SK-N-SH (cell line): ENCODE measurements at regions not wholly inside any gene's neighbourhood (a gene's known extent, or its start where the extent isn't known, plus 50 kb on each side); places are given as distances from the start of the nearest gene placed in this dataset.

ENCODE experiments used
- CTCF ChIA-PET: fragments of 300-600, 350-600 bp; formaldehyde crosslinking; extraction: SDS; loops from one replicate; lab custom pipeline; 2021; lab: Yijun Ruan, JAX
- POLR2A ChIA-PET: fragments of 350-600 bp; sonication (Branson Sonifier 250); formaldehyde crosslinking; extraction: SDS; loops from one replicate; lab custom pipeline; 2020; ENCODE audit warnings: antibody characterized with exemption, inconsistent platforms; lab: Yijun Ruan, JAX
- DNase-seq: peaks from one replicate; pipeline ENCODE4 v3.0.0; 2012
- H2AFZ ChIP-seq: fragments of 200-600 bp; sonication (generic); 2 replicates; pipeline ENCODE4 v1.8.1; 2016; ENCODE audit warnings: antibody characterized with exemption, mild to moderate bottlenecking, low read depth
- H3F3A ChIP-seq: fragments of 200-600 bp; sonication (generic); replicated peaks from 2 replicates; pipeline ENCODE3; 2016; ENCODE audit warnings: antibody characterized with exemption, mild to moderate bottlenecking; ENCODE audit not compliant: insufficient read depth
- H3K27ac ChIP-seq, 2 experiments: fragments of 200-500 bp in 1 of 2; fragments of 200-600 bp in 1 of 2; sonication (Bioruptor generic) in 1 of 2; sonication (generic), shearing (Covaris generic) in 1 of 2; 2 replicates each; pipeline versions ENCODE4 v1.5.1 to v1.6.1; 2014 to 2016; ENCODE audit warnings: low read depth in 2 of 2, inconsistent platforms in 1 of 2, low read length in 1 of 2, mild to moderate bottlenecking in 1 of 2, mixed read lengths in 1 of 2
- H3K27me3 ChIP-seq: fragments of 200-600 bp; sonication (generic), shearing (Covaris generic); 2 replicates; pipeline ENCODE4 v1.6.1; 2016; ENCODE audit warnings: mixed run types; ENCODE audit not compliant: insufficient read depth
- H3K36me3 ChIP-seq, 2 experiments: fragments of 200-500 bp in 1 of 2; fragments of 200-600 bp in 1 of 2; sonication (Bioruptor generic) in 1 of 2; sonication (generic) in 1 of 2; replicated peaks in 1 of 2; 2 replicates each; pipeline versions ENCODE3 to v1.5.1; 2014 to 2016; ENCODE audit warnings: low read length in 1 of 2, mild to moderate bottlenecking in 1 of 2; ENCODE audit not compliant: insufficient read depth in 2 of 2, control insufficient read depth in 1 of 2
- H3K4me1 ChIP-seq, 2 experiments: fragments of 200-500 bp in 1 of 2; fragments of 200-600 bp in 1 of 2; sonication (Bioruptor generic) in 1 of 2; sonication (generic), shearing (Covaris generic) in 1 of 2; 2 replicates each; pipeline versions ENCODE4 v1.5.1 to v1.6.1; 2014 to 2016; ENCODE audit warnings: low read depth in 1 of 2, low read length in 1 of 2, mixed run types in 1 of 2; ENCODE audit not compliant: insufficient read depth in 2 of 2, control insufficient read depth in 1 of 2
- H3K4me2 ChIP-seq: fragments of 200-600 bp; sonication (generic), shearing (Covaris generic); 2 replicates; pipeline ENCODE4 v1.6.1; 2017; ENCODE audit warnings: mixed run types
- H3K4me3 ChIP-seq, 2 experiments: fragments of 200-500 bp in 1 of 2; fragments of 200-600 bp in 1 of 2; sonication (Bioruptor generic) in 1 of 2; sonication (generic), shearing (Covaris generic) in 1 of 2; 2 replicates each; pipeline versions ENCODE4 v1.5.1 to v1.8.1; 2014 to 2016; ENCODE audit warnings: low read depth in 2 of 2, inconsistent platforms in 1 of 2, low read length in 1 of 2, mild to moderate bottlenecking in 1 of 2, mixed read lengths in 1 of 2, moderate library complexity in 1 of 2
- H3K79me2 ChIP-seq: fragments of 200-600 bp; sonication (generic); 2 replicates; pipeline ENCODE4 v1.8.1; 2017; ENCODE audit warnings: mild to moderate bottlenecking; ENCODE audit not compliant: insufficient read depth
- H3K9ac ChIP-seq: fragments of 200-600 bp; sonication (generic); 2 replicates; pipeline ENCODE4 v1.6.1; 2017; ENCODE audit warnings: mixed run types
- H3K9me2 ChIP-seq: fragments of 200-600 bp; sonication (generic); 2 replicates; pipeline ENCODE4 v1.6.1; 2017; ENCODE audit warnings: mixed run types
- H3K9me3 ChIP-seq: fragments of 200-600 bp; sonication (generic); 2 replicates; pipeline ENCODE4 v1.6.1; 2017; ENCODE audit warnings: mixed run types, mild to moderate bottlenecking, moderate library complexity
- H4K20me1 ChIP-seq: fragments of 200-600 bp; sonication (generic); 2 replicates; pipeline ENCODE4 v1.6.1; 2017; ENCODE audit warnings: mild to moderate bottlenecking, mixed run types; ENCODE audit not compliant: insufficient read depth
- ELF1 ChIP-seq: IDR thresholded peaks from 2 replicates; pipeline ENCODE4 v1.4.0; 2012
- EP300 ChIP-seq, 2 experiments: IDR thresholded peaks; 2 replicates each; pipeline versions ENCODE4 v1.4.0 to v1.6.1; 2012; ENCODE audit warnings: borderline replicate concordance in 1 of 2, low read depth in 1 of 2, low read length in 1 of 2
- EZH2phosphoT487 ChIP-seq: fragments of 200-600 bp; sonication (generic); IDR thresholded peaks from 2 replicates; pipeline ENCODE4 v1.6.1; 2017; ENCODE audit warnings: low read depth, mixed run types, mild to moderate bottlenecking, antibody characterized with exemption, moderate library complexity, borderline replicate concordance
- JUND ChIP-seq: IDR thresholded peaks from 2 replicates; pipeline ENCODE4 v1.4.0; 2012
- RAD21 ChIP-seq: IDR thresholded peaks from 2 replicates; pipeline ENCODE4 v1.6.1; 2012; ENCODE audit warnings: mild to moderate bottlenecking, low read length
- RCOR1 ChIP-seq: fragments of 150-350 bp; IDR thresholded peaks from 2 replicates; pipeline ENCODE4 v1.6.1; 2017; ENCODE audit warnings: antibody characterized with exemption, low read length
- RFX5 ChIP-seq: IDR thresholded peaks from 2 replicates; pipeline ENCODE4 v1.6.1; 2012; ENCODE audit warnings: mild to moderate bottlenecking, improper control_type of control experiment, low read length
- TAF1 ChIP-seq: IDR thresholded peaks from 2 replicates; pipeline ENCODE4 v1.6.1; 2012; ENCODE audit warnings: low read depth, mild to moderate bottlenecking, low read length, moderate library complexity, borderline replicate concordance
- TEAD4 ChIP-seq: IDR thresholded peaks from 2 replicates; pipeline ENCODE4 v1.4.0; 2012; ENCODE audit warnings: mild to moderate bottlenecking, borderline replicate concordance; ENCODE audit not compliant: insufficient read depth
- YY1 ChIP-seq: IDR thresholded peaks from 2 replicates; pipeline ENCODE4 v1.4.0; 2012; ENCODE audit warnings: low read depth, mild to moderate bottlenecking
- ZBTB33 ChIP-seq: IDR thresholded peaks from 2 replicates; pipeline ENCODE4 v1.4.0; 2012; ENCODE audit warnings: low read depth, borderline replicate concordance
- WGBS: methylation state at CpG from one replicate; pipeline ENCODE4 v1.1.6; 2017; ENCODE audit warnings: low lambda C conversion rate; 5-methylcytosine and 5-hydroxymethylcytosine counted together
- TF ChIP-seq, protein P1 (sequence below): fragments of 200-600 bp; sonication (generic); IDR thresholded peaks from 2 replicates; pipeline ENCODE4 v1.6.1; 2017; ENCODE audit warnings: antibody characterized with exemption, mild to moderate bottlenecking, moderate library complexity
- TF ChIP-seq, protein P2 (sequence below): IDR thresholded peaks from 2 replicates; pipeline ENCODE4; 2012
- TF ChIP-seq, protein P3 (sequence below): IDR thresholded peaks from 2 replicates; pipeline ENCODE4 v1.6.1; 2012; ENCODE audit warnings: mild to moderate bottlenecking, low read depth, low read length, moderate library complexity
- TF ChIP-seq, protein P4 (sequence below): fragments of 150-350 bp; IDR thresholded peaks from 2 replicates; pipeline ENCODE4 v1.6.1; 2016; ENCODE audit warnings: mild to moderate bottlenecking, low read depth, low read length

DNA sequence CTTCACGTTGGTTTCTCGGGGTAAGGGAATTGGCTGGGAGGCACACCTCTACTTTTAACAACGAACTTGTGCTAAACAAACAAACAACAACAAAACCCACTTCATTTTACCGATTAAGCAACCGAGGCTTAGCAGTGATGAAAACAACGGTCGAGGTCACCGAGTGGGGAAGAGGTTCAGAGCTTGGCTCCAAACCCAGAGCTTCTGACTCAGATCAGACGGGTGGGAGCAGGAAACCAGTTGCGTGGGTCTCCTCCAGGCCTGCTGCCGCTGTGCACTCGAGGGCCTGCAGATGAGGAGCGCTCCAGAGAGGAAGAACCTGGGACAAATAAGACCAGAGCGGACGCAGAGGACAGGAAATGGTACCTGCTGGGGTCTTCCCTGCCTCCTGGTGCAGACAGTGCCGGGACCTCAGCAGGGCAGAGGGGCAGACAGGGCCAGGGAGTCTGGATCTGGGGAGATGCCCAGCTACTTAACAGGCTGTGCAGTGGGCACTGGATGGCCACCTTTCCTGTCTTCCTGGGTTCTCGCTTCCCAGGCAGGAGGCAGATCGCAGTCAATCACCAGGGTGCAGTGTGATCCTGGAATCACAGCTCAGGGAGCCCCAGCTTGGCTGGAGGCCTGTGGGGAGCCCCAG lies 99.0 kb upstream of the MEF2A start:
- no peaks in the 10 kb centered on the region for H3K27me3 ChIP-seq
- H3K4me2 ChIP-seq, result no peak overlapping the region
- no peaks in the 10 kb centered on the region for H3K79me2 ChIP-seq
- H3K36me3 ChIP-seq, result no peaks in the 10 kb centered on the region
- ChIA-PET POLR2A (no interaction called here), CTCF (no interaction called here)
- no peak overlapping the region for H3K27ac ChIP-seq
- WGBS, result 88% methylated on average over 16 of the region's 18 CpGs
- H3K9me2 ChIP-seq, result no peaks in the 10 kb centered on the region
- H2AFZ ChIP-seq, result no peak overlapping the region
- DNase-seq, result no peak
- H3K9me3 ChIP-seq, result no peaks in the 10 kb centered on the region
- H3K4me1 ChIP-seq, result 0 out of 4 replicates have a peak, but pooled peaks cover 0 to 2% of the 10 kb centered on the region in 2 experiments
- no peaks in the 10 kb centered on the region for H4K20me1 ChIP-seq
- H3K9ac ChIP-seq, result no peak overlapping the region
- TF ChIP-seq, protein P1, sequence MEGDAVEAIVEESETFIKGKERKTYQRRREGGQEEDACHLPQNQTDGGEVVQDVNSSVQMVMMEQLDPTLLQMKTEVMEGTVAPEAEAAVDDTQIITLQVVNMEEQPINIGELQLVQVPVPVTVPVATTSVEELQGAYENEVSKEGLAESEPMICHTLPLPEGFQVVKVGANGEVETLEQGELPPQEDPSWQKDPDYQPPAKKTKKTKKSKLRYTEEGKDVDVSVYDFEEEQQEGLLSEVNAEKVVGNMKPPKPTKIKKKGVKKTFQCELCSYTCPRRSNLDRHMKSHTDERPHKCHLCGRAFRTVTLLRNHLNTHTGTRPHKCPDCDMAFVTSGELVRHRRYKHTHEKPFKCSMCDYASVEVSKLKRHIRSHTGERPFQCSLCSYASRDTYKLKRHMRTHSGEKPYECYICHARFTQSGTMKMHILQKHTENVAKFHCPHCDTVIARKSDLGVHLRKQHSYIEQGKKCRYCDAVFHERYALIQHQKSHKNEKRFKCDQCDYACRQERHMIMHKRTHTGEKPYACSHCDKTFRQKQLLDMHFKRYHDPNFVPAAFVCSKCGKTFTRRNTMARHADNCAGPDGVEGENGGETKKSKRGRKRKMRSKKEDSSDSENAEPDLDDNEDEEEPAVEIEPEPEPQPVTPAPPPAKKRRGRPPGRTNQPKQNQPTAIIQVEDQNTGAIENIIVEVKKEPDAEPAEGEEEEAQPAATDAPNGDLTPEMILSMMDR, result no peak
- TF ChIP-seq ELF1 (no peak), RAD21 (no peak), RFX5 (no peak), ZBTB33 (no peak), EP300 (IDR thresholded peaks at IDR 0.05; ENCODE audit: borderline replicate concordance in 1 of 2, low read depth in 1 of 2, low read length in 1 of 2) (no peak), TEAD4 (no peak), TAF1 (no peak), EZH2phosphoT487 (no peak), YY1 (no peak), RCOR1 (no peak), JUND (no peak)
- TF ChIP-seq, protein P2, sequence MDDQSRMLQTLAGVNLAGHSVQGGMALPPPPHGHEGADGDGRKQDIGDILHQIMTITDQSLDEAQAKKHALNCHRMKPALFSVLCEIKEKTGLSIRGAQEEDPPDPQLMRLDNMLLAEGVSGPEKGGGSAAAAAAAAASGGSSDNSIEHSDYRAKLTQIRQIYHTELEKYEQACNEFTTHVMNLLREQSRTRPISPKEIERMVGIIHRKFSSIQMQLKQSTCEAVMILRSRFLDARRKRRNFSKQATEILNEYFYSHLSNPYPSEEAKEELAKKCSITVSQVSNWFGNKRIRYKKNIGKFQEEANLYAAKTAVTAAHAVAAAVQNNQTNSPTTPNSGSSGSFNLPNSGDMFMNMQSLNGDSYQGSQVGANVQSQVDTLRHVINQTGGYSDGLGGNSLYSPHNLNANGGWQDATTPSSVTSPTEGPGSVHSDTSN, result no peak
- TF ChIP-seq, protein P3, sequence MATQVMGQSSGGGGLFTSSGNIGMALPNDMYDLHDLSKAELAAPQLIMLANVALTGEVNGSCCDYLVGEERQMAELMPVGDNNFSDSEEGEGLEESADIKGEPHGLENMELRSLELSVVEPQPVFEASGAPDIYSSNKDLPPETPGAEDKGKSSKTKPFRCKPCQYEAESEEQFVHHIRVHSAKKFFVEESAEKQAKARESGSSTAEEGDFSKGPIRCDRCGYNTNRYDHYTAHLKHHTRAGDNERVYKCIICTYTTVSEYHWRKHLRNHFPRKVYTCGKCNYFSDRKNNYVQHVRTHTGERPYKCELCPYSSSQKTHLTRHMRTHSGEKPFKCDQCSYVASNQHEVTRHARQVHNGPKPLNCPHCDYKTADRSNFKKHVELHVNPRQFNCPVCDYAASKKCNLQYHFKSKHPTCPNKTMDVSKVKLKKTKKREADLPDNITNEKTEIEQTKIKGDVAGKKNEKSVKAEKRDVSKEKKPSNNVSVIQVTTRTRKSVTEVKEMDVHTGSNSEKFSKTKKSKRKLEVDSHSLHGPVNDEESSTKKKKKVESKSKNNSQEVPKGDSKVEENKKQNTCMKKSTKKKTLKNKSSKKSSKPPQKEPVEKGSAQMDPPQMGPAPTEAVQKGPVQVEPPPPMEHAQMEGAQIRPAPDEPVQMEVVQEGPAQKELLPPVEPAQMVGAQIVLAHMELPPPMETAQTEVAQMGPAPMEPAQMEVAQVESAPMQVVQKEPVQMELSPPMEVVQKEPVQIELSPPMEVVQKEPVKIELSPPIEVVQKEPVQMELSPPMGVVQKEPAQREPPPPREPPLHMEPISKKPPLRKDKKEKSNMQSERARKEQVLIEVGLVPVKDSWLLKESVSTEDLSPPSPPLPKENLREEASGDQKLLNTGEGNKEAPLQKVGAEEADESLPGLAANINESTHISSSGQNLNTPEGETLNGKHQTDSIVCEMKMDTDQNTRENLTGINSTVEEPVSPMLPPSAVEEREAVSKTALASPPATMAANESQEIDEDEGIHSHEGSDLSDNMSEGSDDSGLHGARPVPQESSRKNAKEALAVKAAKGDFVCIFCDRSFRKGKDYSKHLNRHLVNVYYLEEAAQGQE, result no peak
- TF ChIP-seq, protein P4, sequence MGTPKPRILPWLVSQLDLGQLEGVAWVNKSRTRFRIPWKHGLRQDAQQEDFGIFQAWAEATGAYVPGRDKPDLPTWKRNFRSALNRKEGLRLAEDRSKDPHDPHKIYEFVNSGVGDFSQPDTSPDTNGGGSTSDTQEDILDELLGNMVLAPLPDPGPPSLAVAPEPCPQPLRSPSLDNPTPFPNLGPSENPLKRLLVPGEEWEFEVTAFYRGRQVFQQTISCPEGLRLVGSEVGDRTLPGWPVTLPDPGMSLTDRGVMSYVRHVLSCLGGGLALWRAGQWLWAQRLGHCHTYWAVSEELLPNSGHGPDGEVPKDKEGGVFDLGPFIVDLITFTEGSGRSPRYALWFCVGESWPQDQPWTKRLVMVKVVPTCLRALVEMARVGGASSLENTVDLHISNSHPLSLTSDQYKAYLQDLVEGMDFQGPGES, result no peak
- no peak overlapping the region for H3K4me3 ChIP-seq
- peaks cover 4% of the 10 kb centered on the region for H3F3A ChIP-seq
